Psoas muscle (tissue), 7 donors: ENCODE measurements at regions not wholly inside any gene's neighbourhood (a gene's known extent, or its start where the extent isn't known, plus 50 kb on each side); places are given as distances from the start of the nearest gene placed in this dataset.

Experiments
- ATAC-seq, 4 donors: fragments of 200-7000 bp; cut with Tn5 transposase; one replicate each; pipeline ENCODE4 v1.9.1; 2020; ENCODE audit warnings: moderate library complexity in 3 of 4, mild to moderate bottlenecking in 2 of 4
- DNase-seq, 2 donors: peaks; one replicate each; pipeline ENCODE4 v3.0.0-alpha.2; 2020
- H3K27ac ChIP-seq: fragments of 200-600 bp; one replicate; pipeline ENCODE4 v1.8.0; 2022
- H3K27me3 ChIP-seq, 3 donors: fragments of 200-600 bp in 1 of 3; one replicate each; pipeline versions ENCODE4 v1.6.1 to v1.8.0; 2013 to 2022; ENCODE audit warnings: low read length in 2 of 3, mild to moderate bottlenecking in 2 of 3, moderate library complexity in 1 of 3; ENCODE audit not compliant: insufficient read depth in 3 of 3
- H3K36me3 ChIP-seq, 2 donors: fragments of 200-600 bp in 1 of 2; one replicate each; pipeline versions ENCODE4 v1.6.1 to v1.8.0; 2013 to 2022; ENCODE audit warnings: low read depth in 1 of 2, mild to moderate bottlenecking in 1 of 2, moderate library complexity in 1 of 2; ENCODE audit not compliant: insufficient read depth in 1 of 2
- H3K4me1 ChIP-seq: fragments of 200-600 bp; one replicate; pipeline ENCODE4 v1.8.0; 2022
- H3K4me3 ChIP-seq: fragments of 200-600 bp; one replicate; pipeline ENCODE4 v1.8.0; 2022; ENCODE audit warnings: mild to moderate bottlenecking
- H3K9me3 ChIP-seq: fragments of 200-600 bp; one replicate; pipeline ENCODE4 v1.8.0; 2022
- WGBS, 3 donors: extraction: QIAGEN DNeasy Blood & Tissue Kit; methylation state at CpG; one replicate each; pipeline versions ENCODE4 v1.1.6 to v1.1.7; 2013; 5-methylcytosine and 5-hydroxymethylcytosine counted together
- intact Hi-C, 2 donors: fragments of 100-400 bp; cut with DNase I; formaldehyde crosslinking; loops; one replicate each; pipeline versions ENCODE4 v1.11.0 to v1.14.2; 2022
- TF ChIP-seq, protein P1 (sequence below): fragments of 200-600 bp; IDR thresholded peaks from one replicate; pipeline ENCODE4 v1.8.0; 2022; ENCODE audit warnings: antibody characterized with exemption
- donor health status: healthy with polysubstance abuse.
- donor health status: DM: no; HTN: no; CAD: no; lungs with moderate emphysema.
- donor health status: Bipolar disorder and iron deficiency.
- donor health status: healthy.
- donor health status: DM: yes; HTN: yes; CAD: no.
- donor health status: DM: no; HTN: no; CAD: no.
- donor health status: DM: yes; HTN: yes; CAD: no.

DNA sequence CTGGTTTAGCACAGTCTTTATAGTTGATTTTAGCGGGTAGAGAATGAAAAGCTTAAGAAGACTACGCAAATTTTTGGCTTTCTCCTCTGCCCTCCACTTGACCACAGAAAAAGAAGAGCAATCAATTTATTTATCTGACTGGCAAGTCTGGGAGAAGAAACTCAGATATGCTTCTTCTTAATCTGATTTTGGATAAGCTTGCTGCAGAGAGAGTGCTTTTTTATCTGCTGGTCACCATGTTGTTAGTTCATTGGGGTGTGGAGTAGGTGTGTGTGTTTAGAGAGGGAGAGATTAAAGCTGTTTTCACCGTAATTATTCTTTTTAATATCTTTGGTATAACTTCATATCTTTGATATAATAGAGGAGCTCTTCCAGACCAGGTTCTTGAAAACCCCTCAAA, 471.4 kb upstream of the SLC10A2 start:
- H3K9me3 ChIP-seq = no peaks in the 10 kb centered on the region
- WGBS, 3 donors = 92 to 95% (median 93%) methylated on average over 3 of the region's 3 CpGs
- no peak overlapping the region for H3K4me3 ChIP-seq
- TF ChIP-seq, protein P1, sequence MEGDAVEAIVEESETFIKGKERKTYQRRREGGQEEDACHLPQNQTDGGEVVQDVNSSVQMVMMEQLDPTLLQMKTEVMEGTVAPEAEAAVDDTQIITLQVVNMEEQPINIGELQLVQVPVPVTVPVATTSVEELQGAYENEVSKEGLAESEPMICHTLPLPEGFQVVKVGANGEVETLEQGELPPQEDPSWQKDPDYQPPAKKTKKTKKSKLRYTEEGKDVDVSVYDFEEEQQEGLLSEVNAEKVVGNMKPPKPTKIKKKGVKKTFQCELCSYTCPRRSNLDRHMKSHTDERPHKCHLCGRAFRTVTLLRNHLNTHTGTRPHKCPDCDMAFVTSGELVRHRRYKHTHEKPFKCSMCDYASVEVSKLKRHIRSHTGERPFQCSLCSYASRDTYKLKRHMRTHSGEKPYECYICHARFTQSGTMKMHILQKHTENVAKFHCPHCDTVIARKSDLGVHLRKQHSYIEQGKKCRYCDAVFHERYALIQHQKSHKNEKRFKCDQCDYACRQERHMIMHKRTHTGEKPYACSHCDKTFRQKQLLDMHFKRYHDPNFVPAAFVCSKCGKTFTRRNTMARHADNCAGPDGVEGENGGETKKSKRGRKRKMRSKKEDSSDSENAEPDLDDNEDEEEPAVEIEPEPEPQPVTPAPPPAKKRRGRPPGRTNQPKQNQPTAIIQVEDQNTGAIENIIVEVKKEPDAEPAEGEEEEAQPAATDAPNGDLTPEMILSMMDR = no peak
- no peaks in the 10 kb centered on the region for H3K4me1 ChIP-seq
- no peaks in the 10 kb centered on the region for H3K27me3 ChIP-seq
- no peaks in the 10 kb centered on the region for H3K36me3 ChIP-seq
- intact Hi-C loops = no loop called here
- H3K27ac ChIP-seq = no peak overlapping the region
- no peak for ATAC-seq
- DNase-seq = no peak

DNA sequence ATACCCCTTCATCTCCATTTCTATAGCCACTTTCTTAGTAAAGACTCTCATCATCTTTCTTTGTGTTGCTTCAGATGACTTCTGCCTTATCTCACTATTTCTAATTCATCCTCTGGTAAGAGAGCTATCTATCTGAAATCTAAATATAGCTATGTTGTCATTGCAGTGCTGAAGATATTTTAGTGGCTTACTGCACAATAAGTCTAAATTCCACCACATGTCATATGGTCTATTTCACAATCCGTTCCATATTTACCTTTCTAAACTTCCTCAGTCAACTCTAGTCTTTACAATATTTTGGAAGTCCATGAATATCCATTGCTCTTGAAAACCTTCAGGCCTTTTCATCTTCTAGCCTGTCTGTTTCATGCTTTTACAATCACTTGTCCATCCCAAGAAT, 465.1 kb upstream of the SLC10A2 start:
- no peaks in the 10 kb centered on the region for H3K4me1 ChIP-seq
- TF ChIP-seq, protein P1 = no peak
- H3K27me3 ChIP-seq = peaks cover 0 to 3% (median 0%) of the 10 kb centered on the region in 3 donors
- intact Hi-C loops = no loop called here
- H3K36me3 ChIP-seq = no peaks in the 10 kb centered on the region
- WGBS, 3 donors = 72 to 84% (median 77%) methylated on average over 1 of the region's 1 CpG
- no peak overlapping the region for H3K27ac ChIP-seq
- H3K4me3 ChIP-seq = no peak overlapping the region
- H3K9me3 ChIP-seq = no peaks in the 10 kb centered on the region
- no peak for DNase-seq
- ATAC-seq = no peak

DNA sequence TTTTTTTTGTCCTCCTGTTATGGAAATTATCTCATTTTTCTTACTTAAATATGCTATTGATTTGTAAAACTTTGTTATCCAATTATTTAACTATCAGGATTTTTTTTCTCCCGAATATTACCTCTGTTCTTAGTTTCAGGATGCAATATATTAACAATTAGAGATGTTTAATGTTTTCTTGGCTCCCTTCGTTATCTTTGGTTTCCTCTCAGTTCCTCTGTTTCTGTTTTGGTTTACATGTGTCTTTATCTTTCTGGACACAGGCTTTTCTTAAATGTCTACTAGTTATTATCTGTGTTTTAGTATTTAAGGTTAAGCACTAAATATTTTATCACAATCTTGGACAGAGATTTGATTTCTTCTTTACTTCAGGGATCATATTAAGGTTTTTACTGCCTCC, 462.2 kb upstream of the SLC10A2 start:
- TF ChIP-seq, protein P1 = no peak
- no peak for DNase-seq
- Histone ChIP-seq H3K36me3 (no peaks in the 10 kb centered on the region), H3K27me3 (peaks cover 0 to 3% (median 0%) of the 10 kb centered on the region in 3 donors), H3K27ac (no peak overlapping the region), H3K4me3 (no peak overlapping the region), H3K4me1 (no peaks in the 10 kb centered on the region), H3K9me3 (no peaks in the 10 kb centered on the region)
- intact Hi-C loops = no loop called here
- WGBS, 3 donors = 76 to 82% (median 78%) methylated on average over 2 of the region's 2 CpGs
- ATAC-seq = no peak

DNA sequence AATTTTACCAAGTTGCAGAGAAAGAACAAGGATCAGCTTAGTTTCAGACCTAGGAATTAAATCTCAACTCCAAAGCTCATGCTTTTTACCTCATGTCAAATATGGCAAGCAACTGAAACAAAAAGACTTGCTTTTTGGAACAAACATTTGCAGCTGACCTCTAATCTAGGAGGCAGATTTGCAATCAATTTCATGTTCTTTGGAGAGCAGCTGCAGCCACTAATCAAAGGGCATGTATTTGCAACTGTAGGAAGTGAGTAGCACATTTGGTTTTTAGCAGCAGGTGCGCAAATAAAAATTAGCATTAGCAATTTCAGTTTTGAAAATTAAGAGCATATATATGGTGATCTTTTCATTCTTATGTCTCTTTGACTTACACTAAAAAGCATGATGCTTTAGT, 459.3 kb upstream of the SLC10A2 start:
- no peaks in the 10 kb centered on the region for H3K9me3 ChIP-seq
- 88 to 94% (median 90%) methylated on average over 1 of the region's 1 CpG for WGBS, 3 donors
- H3K27ac ChIP-seq = no peak overlapping the region
- no peaks in the 10 kb centered on the region for H3K27me3 ChIP-seq
- no peak overlapping the region for H3K4me3 ChIP-seq
- intact Hi-C loops = no loop called here
- ATAC-seq (no peak), DNase-seq (no peak)
- H3K36me3 ChIP-seq = no peaks in the 10 kb centered on the region
- TF ChIP-seq, protein P1 = no peak
- H3K4me1 ChIP-seq = no peaks in the 10 kb centered on the region

DNA sequence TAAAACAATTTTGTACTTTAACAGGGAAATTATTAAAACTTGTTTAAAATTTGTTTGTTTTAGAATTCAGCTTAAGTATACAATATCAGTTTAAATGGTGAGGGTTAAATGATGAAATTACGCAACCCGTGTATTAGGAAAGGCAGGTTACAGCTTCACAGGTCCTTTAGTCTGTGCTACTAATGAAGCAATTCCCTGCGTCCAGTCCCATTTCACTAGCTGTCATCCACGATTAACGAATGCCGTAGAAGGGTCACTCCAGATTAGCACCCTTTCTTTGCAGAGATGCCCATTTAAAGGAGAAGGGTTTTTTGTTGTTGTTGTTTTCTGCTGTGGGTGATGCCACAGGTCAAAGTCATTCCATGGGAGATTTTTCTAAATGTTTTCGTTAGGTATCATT, 457.6 kb upstream of the SLC10A2 start:
- TF ChIP-seq, protein P1 = no peak
- WGBS, 3 donors = 65 to 67% (median 65%) methylated on average over 7 of the region's 7 CpGs

More for the DNA sequence above, 457.6 kb upstream of the SLC10A2 start:
- Histone ChIP-seq H3K36me3 (no peaks in the 10 kb centered on the region), H3K4me3 (no peak overlapping the region), H3K4me1 (no peaks in the 10 kb centered on the region), H3K9me3 (no peaks in the 10 kb centered on the region), H3K27me3 (no peaks in the 10 kb centered on the region), H3K27ac (no peak overlapping the region)
- DNase-seq (no peak), ATAC-seq (no peak)
- intact Hi-C loops = no loop called here
